ENCODE measurements at regions not wholly inside any gene's neighbourhood (a gene's known extent, or its start where the extent isn't known, plus 50 kb on each side); places are given as distances from the start of the nearest gene placed in this dataset.

DNA sequence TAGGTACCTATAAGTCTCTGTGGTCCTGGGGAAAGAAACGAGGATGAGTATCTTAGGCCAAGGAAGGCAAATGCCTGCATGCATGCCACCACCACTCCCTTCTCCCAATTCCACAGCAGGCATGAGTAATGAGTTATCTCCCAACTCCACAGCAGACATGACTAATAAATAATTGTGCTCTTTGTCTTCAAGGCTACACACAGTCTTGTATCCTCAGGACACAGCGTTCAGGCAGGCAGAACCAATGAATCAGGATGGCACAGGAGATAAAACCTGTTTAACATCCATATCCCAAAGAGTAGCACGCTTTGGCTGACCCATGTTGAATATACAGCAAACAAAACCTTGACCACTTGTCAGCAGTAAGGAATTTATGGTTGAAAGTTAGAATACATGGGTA, 229.7 kb upstream of the NFE2L3 start:
- TF ChIP-seq, protein P1, sequence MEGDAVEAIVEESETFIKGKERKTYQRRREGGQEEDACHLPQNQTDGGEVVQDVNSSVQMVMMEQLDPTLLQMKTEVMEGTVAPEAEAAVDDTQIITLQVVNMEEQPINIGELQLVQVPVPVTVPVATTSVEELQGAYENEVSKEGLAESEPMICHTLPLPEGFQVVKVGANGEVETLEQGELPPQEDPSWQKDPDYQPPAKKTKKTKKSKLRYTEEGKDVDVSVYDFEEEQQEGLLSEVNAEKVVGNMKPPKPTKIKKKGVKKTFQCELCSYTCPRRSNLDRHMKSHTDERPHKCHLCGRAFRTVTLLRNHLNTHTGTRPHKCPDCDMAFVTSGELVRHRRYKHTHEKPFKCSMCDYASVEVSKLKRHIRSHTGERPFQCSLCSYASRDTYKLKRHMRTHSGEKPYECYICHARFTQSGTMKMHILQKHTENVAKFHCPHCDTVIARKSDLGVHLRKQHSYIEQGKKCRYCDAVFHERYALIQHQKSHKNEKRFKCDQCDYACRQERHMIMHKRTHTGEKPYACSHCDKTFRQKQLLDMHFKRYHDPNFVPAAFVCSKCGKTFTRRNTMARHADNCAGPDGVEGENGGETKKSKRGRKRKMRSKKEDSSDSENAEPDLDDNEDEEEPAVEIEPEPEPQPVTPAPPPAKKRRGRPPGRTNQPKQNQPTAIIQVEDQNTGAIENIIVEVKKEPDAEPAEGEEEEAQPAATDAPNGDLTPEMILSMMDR (IDR thresholded peaks at IDR 0.05): no peak
- TF ChIP-seq POLR2A (IDR thresholded peaks at IDR 0.05): no peak

Data from gastroesophageal sphincter (tissue), 3 donors.